GM21737 (cell line): ENCODE measurements at regions not wholly inside any gene's neighbourhood (a gene's known extent, or its start where the extent isn't known, plus 50 kb on each side); places are given as distances from the start of the nearest gene placed in this dataset.

Experiments
- ATAC-seq: cut with Tn5 transposase; IDR thresholded peaks from one replicate; pipeline ENCODE4 v1.9.1; 2021; ENCODE audit warnings: mild to moderate bottlenecking, moderate library complexity; ENCODE audit not compliant: unreplicated experiment

DNA sequence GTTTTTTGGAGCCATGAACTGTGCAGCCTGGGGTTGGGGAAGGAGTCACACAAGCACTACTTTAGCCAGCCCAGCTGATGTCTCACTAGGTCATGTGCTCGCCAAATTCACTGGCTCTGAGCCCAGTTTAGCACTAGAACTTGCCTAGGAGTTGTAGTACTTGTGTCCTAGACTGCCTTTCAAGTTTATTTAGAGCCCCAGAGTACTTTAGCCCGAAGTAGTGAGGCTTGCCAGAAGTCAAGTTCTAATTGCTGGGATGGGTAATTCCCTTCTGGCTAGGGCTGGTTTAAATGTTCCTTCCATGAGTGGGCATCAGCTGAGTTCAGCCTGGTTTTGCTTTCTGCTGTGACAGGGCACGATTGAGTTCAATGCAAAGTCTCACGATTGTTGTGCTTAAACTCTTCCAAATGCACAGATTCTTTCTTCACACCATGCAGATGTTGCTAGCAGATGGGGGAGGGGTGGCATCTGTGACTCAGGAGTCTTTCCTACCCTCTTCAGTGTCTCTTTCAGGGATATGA lies 228.2 kb upstream of the ZPLD1 start:
- no peak for ATAC-seq

- ATAC-seq = no peak
These were observed 227.7 kb upstream of the ZPLD1 start for GRCh38 chr3:102207151-102207571.

GRCh38 chr3:102215166-102215565 lies 219.6 kb upstream of the ZPLD1 start:
- no peak for ATAC-seq

DNA sequence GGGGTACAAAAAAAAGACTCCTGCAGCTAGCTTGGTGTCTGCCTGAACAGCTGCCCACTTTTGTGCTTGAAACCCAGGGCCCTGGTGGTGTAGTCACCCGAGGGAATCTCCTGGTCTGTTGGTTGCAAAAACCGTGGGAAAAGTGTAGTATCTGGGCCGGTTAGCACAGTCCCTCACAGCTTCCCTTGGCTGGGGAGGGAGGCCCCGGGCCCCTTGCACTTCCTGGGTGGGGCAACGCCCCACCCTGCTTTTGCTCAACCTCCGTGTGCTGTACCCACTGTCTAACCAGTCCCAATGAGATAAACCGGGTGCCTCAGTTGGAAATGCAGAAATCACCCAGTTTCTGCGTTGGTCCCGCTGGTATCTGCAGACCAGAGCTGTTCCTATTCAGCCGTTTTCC lies 211.7 kb upstream of the ZPLD1 start:
- no peak for ATAC-seq

DNA sequence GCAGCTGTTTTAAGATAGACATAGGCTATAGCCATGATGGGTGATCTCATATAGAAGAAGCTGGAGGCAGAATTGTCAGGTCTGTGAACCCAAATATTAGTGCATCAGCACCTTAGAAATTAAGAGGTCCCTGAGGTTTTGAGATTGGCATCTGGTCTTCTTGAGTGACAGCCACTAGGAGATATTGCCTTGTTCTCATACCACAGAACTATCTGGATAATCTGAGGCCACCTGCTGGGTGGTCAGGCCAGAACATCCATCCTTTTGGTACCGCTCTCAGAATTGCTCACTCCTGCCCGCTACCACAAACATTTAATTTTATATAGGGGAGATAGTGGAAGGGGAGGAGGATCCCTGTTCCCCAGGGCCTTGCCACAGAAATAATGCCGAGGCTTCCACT lies 210.6 kb upstream of the ZPLD1 start:
- ATAC-seq = no peak

- no peak for ATAC-seq
These were observed 209.8 kb upstream of the ZPLD1 start for GRCh38 chr3:102225005-102225404.

DNA sequence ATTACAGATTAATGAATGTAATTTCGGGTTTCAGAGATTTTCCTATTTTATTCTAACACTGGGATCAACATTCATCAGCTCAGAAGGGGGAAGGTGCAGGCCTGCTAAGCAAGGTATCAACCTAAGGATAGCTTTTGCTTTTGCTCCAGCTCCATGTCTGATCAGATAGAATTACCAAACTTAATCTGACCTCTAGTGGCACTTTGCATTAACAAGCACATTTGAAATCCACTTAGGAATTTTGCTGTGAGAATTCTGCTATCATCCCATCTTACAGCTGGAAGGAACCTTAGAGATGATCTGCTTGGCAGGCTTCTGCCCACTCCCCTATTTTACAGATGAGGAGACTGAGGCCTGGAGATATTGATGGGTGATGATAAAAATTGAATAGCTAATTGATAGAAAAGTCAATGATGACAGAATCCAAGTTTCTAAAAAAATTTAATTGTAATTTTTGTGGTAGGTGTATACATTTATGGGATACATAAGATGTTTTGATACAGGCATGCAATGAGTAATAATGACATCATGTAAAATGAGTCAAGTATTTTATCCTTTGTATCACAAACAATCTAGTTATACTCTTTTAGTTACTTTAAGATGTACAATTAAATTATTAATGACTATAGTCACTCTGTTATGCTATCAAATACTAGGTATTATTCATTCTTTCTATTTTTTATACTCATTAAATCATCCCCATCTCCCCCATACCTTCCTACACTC lies 209.2 kb upstream of the ZPLD1 start:
- peak; percentile 41 for ATAC-seq

GRCh38 chr3:102226463-102226862 lies 208.4 kb upstream of the ZPLD1 start:
- no peak for ATAC-seq

DNA sequence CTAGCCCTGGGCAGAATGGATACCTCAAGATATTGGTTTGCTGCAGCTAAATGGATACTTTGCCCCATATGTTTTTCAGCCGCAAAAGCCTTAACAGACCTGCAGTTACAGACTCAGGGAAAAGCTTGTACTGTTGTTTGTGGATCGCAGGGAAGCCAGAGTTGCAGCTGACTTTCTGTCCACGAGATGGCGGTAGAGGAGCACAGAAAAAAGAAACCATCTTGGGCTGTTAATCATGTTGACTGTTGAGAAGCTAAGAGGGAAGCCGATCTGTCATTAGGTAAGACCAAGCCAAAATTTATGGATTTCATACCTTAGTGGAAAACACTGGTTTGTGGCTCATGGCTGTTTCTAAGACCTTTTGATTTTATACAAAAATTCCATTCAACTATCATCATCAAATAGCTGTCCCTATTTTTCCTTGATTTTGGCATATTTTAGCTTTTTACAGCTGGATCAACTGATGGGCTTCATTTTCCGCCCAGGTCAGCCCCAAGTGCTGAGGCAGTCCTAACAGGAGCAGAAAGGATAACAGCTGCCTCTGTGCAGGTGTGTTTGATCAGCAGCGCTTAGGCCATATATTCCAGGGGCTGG lies 205.7 kb upstream of the ZPLD1 start:
- ATAC-seq = peak; percentile 48

DNA sequence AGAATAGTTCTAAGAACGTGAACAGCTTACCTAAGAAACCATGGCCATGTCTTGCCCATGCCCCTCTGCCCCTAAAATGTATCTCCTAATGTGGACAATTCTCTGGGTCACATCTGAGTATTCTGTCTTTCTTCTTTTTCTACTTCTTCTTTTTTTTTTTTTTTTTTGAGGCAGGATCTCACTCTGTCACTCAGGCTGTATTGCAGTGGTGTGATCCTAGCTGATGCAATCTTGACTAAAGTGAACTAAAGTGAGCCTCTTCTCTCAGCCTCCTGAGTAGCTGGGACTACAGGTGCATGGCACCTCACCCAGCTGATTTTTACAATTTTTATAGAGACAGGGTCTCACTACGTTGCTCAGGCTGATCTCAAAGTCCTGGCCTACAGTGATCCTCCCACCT lies 204.8 kb upstream of the ZPLD1 start:
- ATAC-seq = no peak

DNA sequence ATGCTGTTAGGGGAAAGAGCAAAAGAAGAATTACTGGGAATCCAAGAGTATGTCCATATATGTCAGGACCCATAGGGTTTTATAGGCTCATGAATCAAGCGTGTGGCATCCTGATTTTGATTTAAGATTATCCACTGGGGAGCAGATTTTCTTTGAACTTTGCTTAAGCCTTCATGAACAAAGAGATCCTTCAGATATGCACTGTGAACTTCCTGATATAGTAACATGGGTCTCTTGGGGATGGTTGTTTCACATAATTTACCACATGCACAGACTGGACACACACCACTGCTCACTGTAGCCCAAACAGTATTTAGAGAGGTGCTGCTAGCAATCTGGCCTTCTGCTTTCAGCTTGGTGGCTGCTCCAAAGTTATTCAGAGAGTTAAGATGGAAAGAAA lies 200.9 kb upstream of the ZPLD1 start:
- ATAC-seq = peak; percentile 95

DNA sequence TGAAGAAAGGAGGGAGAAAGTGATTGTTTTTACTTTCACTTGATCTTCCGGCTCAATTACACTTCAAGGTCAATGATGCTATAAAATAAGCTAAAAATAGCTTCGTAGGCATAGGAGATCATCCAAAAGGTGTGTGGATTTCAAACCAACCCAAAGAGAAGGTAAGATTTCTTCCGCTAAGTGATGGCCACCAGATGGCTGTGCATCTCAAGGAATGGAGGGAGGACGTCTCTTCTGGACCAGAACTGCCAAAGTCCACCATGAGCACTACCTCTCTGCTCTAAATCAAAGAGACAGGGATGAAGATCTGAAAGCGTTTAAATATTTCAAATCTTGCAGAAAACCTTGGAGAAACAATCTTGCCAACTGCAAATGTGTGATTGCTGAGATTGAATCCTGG lies 199.1 kb upstream of the ZPLD1 start:
- ATAC-seq = no peak

GRCh38 chr3:102237181-102237580 lies 197.6 kb upstream of the ZPLD1 start:
- ATAC-seq = no peak

DNA sequence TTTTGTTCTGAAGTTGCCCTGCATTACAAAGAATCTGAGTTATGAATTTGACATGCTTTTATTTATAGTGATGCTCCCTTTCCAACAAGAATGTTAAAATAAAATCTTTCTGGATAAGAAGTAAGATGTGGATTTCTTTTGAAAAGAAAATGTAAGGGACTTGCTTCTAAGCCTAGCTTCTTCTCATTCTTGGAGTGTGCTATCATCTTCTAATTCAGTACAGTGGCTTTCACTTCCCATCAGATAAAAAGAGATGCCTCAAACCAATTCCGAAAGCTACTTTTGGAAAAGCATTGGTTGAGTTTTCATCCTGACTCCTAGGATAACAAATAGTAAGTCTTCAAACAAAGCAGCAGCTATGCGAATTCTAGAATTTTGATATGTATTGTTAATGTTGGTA lies 197.0 kb upstream of the ZPLD1 start:
- no peak for ATAC-seq

DNA sequence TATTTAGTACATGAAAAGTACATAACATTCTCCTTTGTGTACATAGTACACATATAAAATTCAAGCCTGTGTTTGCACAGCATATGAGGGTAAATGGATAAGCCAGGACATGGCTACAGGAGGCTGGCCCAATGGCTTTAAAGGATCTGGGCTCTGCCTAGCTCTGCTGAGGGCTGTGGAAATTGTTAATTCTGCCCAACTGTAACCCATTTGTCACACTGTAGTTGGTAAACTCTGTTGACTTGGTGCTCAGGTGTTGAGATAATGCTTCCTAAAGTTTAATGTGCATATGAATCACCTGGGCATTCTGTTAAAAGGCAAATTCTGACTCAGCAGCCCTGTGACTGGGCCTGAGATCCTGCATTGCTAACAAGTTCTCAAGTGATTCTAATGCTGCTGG lies 196.5 kb upstream of the ZPLD1 start:
- no peak for ATAC-seq

DNA sequence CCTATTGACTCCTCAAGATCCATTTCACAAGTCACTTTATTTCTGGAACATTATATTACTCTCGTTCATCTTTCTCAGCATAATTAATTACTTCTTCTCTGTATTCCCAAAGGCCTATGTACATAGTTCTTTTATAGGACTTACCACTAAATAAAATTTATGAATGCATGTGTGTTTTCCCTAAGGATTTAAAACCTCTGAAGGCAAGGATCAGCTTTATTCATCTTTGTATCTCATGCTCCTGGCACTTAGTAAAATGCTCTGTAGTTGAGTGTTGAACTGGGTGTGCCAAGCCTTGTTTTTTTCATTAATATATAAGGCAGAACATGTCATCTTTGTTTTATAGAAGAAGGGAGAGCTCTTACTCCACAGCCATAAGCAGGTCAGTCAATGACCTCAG lies 194.1 kb upstream of the ZPLD1 start:
- ATAC-seq = no peak

DNA sequence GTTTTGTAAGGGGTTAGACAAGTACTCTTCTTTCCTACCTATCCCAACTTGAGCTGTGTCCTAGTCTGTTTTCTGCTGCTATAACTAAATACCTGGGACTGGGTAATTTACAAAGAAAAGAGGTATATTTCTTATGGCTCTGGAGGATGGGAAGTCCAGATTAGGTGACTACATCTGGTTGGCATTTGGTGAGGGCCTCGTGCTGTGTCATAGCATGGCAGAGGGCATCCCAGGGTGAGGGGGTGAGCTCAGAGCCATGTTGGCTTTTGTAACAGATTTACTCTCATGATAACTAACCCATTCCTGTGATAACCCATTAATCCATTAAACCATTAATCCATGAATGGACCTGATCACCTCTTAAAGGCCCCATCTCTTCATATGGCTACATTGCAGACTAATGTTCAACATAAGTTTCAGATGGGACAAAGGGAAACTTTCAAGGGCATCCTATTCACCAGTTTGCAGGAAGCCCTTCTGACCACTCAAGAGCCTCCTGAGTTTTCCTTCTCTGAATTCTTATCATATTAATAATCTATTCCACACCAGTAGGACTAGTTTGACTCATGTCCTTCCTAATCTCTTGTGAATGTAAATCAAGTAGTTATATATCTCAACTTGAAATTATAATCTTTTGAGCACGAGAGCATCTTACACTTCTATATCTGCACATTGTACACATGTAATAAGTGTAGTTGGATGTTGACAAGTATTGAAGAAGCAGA lies 185.7 kb upstream of the ZPLD1 start:
- no peak for ATAC-seq

- no peak for ATAC-seq
These were observed 179.1 kb upstream of the ZPLD1 start for GRCh38 chr3:102255736-102256135.

DNA sequence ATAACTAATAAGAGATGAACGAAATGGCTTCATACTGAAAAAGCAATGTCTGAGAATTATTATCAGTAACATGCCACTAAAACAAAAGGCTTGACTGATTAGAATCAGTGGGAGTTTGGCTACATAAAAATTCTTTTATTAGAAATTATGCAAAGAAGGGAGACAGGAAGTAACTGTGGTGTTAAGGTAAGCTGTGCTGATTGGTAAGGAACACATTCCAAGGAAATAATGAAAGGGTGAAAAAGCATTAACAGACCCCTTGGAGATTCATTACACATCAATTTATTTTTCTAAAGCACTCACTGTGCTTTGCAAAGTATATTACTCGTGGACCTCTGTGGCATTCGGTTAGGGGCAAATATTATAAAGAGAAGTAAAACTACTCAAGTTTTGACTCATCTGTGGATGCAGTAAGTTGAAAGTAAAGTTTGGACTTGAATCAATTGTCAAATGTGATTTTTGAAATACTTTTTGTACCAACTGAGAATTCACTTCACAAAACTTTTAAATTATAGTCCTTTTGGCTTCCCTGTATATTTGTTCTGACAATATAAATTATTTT lies 176.1 kb upstream of the ZPLD1 start:
- no peak for ATAC-seq

- ATAC-seq = no peak
These were observed 175.2 kb upstream of the ZPLD1 start for GRCh38 chr3:102259663-102260062.

- ATAC-seq = no peak
These were observed 169.1 kb upstream of the ZPLD1 start for GRCh38 chr3:102265720-102266119.

DNA sequence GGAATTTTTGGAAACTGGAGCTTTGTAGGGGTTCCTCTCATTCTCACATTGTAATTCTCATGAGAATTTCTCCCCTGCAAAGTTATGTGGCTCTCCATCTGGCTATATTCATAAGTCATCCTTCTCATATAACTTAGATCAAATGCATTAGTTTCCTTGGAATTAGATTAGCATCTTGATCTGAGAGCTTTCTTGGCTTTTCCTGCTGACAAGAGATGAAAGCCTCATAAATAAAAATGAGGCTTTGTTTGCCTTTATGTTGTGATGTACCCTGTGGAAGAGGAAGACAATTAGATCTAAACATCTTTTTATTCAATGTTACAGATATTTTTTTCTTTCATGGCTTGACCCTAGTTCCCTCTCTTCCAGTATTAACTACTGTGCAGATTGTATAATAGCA lies 165.4 kb upstream of the ZPLD1 start:
- no peak for ATAC-seq
